ENCODE measurements at regions not wholly inside any gene's neighbourhood (a gene's known extent, or its start where the extent isn't known, plus 50 kb on each side); places are given as distances from the start of the nearest gene placed in this dataset.

GRCh38 chr20:52892023-52892422, 80.1 kb upstream of the TSHZ2 start:
- TF ChIP-seq CTCF (IDR thresholded peaks at IDR 0.05): no peak
- no peak for TF ChIP-seq EP300 (IDR thresholded peaks at IDR 0.05)

Data from gastroesophageal sphincter (tissue), 3 donors.